ENCODE measurements at regions not wholly inside any gene's neighbourhood (a gene's known extent, or its start where the extent isn't known, plus 50 kb on each side); places are given as distances from the start of the nearest gene placed in this dataset.
"Not testable (repeated sequence)": the region's sequence is repeated elsewhere in the genome, so short reads cannot be mapped to it uniquely, and the experiment has no call there.

GRCh38 chr16:11416228-11417001, 71.2 kb downstream of the RMI2 start:
- DNase-seq = no peak

GRCh38 chr16:11417487-11417886, 72.2 kb downstream of the RMI2 start:
- no peak for DNase-seq

- no peak for DNase-seq
Observed at GRCh38 chr16:11418506-11418905, 73.2 kb downstream of the RMI2 start.

- DNase-seq = not testable (repeated sequence)
Observed at GRCh38 chr16:11420067-11420466, 74.8 kb downstream of the RMI2 start.

- no peak for DNase-seq
Observed at GRCh38 chr16:11420895-11421294, 75.6 kb downstream of the RMI2 start.

GRCh38 chr16:11422381-11423314, 77.4 kb downstream of the RMI2 start:
- DNase-seq = no peak

- no peak for DNase-seq
Observed at GRCh38 chr16:11423315-11424117, 78.3 kb downstream of the RMI2 start.

GRCh38 chr16:11424118-11424460, 78.8 kb downstream of the RMI2 start:
- no peak for DNase-seq

- no peak for DNase-seq
Observed at GRCh38 chr16:11425140-11425539, 79.9 kb downstream of the RMI2 start.

GRCh38 chr16:11428623-11428953, 83.3 kb downstream of the RMI2 start:
- DNase-seq = no peak

GRCh38 chr16:11429123-11429522, 83.9 kb downstream of the RMI2 start:
- no peak for DNase-seq

- no peak for DNase-seq
Observed at GRCh38 chr16:11429823-11430222, 84.6 kb downstream of the RMI2 start.

- no peak for DNase-seq
Observed at GRCh38 chr16:11430601-11431317, 85.5 kb downstream of the RMI2 start.

- DNase-seq = no peak
Observed at GRCh38 chr16:11431915-11432465, 86.7 kb downstream of the RMI2 start.

GRCh38 chr16:11432856-11433395, 87.7 kb downstream of the RMI2 start:
- no peak for DNase-seq

- no peak for DNase-seq
Observed at GRCh38 chr16:11435576-11435975, 90.3 kb downstream of the RMI2 start.

- DNase-seq = no peak
Observed at GRCh38 chr16:11437069-11437468, 91.8 kb downstream of the RMI2 start.

GRCh38 chr16:11439790-11440656, 94.8 kb downstream of the RMI2 start:
- no peak for DNase-seq

GRCh38 chr16:11440657-11441012, 95.4 kb downstream of the RMI2 start:
- DNase-seq = no peak

- DNase-seq = no peak
Observed at GRCh38 chr16:11445486-11445885, 100.2 kb downstream of the RMI2 start.

GRCh38 chr16:11446566-11447119, 101.4 kb downstream of the RMI2 start:
- DNase-seq = no peak
